Endometrium (tissue), 2 donors: ENCODE measurements at regions not wholly inside any gene's neighbourhood (a gene's known extent, or its start where the extent isn't known, plus 50 kb on each side); places are given as distances from the start of the nearest gene placed in this dataset.

Source experiments
- FAIRE-seq: peaks from 2 replicates; lab custom pipeline; 2012; peaks lifted over from hg19 to GRCh38; lab: Jason Lieb, UNC
- donor health status: control.
- donor health status: control.

DNA sequence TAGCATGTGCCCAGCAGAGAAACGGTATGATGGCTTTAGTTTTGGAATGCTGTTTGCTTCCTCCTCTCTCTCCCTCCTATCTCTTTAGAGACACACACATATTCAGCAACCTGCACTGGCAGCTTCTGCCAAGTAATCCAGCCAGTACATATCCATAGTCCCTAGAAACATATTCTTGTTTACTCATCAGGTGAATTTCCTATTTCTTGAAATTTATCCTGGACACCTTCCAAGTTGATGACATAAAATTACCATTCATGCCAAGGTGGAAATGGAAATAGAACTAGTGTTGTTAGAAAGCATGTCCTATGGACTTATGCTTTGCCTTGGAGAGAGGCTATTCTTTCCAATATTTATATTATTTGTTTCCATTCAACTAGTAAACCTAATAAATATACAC, 50.9 kb upstream of the RGPD4 start:
- FAIRE-seq = no peak

DNA sequence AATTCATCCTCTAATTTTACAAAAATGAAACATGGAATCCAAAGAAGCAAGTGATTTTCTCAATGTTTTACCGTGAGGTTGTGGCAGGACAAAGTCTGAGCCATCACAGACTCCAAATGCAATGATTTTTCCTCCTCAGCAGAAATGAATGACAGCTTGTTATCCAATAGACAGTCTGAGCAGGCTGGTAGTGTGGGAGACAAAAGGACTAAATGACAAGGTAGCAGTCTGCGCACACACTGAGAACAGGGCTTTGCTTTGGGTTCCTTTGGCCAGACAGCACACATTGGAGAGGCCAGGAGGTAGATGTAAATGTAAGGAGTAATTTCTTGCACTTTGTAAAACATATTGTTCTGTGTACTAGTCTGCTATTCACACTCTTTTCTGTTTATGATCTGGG, 50.3 kb upstream of the RGPD4 start:
- FAIRE-seq = no peak
